ENCODE measurements at regions not wholly inside any gene's neighbourhood (a gene's known extent, or its start where the extent isn't known, plus 50 kb on each side); places are given as distances from the start of the nearest gene placed in this dataset.

DNA sequence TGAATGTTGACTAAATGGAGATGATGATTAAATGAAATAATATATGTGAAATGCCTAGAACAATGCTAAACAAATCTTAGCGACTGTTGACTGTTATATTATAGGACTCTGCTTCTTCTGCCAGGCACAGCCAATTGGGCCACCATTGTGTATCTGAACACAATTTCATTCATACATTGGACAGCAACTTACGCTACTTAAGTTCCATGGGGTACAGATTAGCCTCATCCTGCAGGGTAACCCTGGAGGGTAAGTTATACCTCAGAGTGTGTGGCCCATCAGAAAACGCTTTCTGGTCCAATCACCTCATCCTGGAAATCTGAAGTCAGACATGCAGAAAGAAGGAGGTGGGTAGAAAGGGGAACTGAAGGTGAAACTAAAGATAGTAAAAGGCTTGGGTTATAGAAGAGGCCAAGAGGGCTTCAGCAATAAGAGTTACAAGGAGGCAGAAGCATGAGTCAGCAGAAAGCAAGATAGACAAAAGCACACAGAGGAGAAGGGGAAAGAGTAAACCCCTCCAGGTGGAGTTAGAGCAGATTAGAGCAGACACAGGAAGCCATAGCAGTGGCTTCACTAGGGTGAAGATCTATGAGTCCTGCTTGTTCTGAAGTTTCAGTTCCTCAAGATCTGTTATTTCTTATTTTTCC, 119.3 kb upstream of the SLC24A5 start:
- H3K4me3 ChIP-seq = no peak overlapping the region
- no peaks in the 10 kb centered on the region for H3K9me3 ChIP-seq (replicated peaks in 1 of 3)
- no peaks in the 10 kb centered on the region for H3K27me3 ChIP-seq
- TF ChIP-seq POLR2A (IDR thresholded peaks at IDR 0.05) = no peak
- TF ChIP-seq, protein P1, sequence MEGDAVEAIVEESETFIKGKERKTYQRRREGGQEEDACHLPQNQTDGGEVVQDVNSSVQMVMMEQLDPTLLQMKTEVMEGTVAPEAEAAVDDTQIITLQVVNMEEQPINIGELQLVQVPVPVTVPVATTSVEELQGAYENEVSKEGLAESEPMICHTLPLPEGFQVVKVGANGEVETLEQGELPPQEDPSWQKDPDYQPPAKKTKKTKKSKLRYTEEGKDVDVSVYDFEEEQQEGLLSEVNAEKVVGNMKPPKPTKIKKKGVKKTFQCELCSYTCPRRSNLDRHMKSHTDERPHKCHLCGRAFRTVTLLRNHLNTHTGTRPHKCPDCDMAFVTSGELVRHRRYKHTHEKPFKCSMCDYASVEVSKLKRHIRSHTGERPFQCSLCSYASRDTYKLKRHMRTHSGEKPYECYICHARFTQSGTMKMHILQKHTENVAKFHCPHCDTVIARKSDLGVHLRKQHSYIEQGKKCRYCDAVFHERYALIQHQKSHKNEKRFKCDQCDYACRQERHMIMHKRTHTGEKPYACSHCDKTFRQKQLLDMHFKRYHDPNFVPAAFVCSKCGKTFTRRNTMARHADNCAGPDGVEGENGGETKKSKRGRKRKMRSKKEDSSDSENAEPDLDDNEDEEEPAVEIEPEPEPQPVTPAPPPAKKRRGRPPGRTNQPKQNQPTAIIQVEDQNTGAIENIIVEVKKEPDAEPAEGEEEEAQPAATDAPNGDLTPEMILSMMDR (IDR thresholded peaks at IDR 0.05) = no peak
- WGBS, 4 donors = 78 to 87% (median 83%) methylated on average over 3 of the region's 3 CpGs
- DNase-seq = no peak
- intact Hi-C loops (cut with DNase I) = no loop called here
- H3K36me3 ChIP-seq (replicated peaks in 1 of 2) = no peaks in the 10 kb centered on the region
- no peaks in the 10 kb centered on the region for H3K4me1 ChIP-seq (replicated peaks in 1 of 2)
- no peak overlapping the region for H3K27ac ChIP-seq

DNA sequence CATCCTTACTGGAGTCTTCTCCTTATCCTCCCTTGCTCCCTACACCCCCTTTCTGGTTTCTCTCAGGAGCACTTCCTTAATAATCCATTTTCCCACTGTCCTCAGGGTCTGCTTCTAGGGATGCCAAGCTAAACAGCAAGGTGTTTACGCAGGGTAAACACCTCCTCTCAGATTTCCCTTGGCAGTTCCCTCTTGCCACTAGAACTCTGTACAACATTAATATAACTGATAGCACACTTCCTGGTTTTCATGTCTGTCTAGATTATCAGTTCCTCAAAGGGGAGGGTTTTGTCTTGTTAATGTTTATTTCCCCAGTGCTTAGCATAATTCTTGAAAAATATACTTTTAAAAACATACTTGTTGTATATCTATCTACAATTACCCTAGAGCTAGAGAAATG, 118.0 kb upstream of the SLC24A5 start:
- 44 to 80% (median 75%) methylated on average over 1 of the region's 1 CpG for WGBS, 4 donors
- intact Hi-C loops (cut with DNase I) = no loop called here

DNA sequence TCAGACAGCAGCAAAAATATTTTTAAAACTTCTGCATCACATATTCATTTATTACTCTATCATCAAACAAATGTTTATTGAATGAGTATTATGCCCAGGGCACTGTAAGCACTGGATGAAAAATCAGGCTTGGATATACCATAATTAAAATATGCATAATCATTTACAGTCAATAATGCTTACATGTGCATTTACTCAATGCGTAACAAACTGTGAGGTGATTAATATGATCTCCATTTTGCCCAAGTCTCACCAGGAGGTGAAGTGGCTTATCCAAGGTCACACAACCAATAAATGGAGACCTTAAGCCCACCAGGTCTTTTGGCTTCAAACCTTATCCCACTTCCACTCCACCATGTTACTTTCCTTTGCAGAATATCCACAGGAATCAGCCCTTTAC, 117.3 kb upstream of the SLC24A5 start:
- Histone ChIP-seq H3K9me3 (replicated peaks in 1 of 3) (no peaks in the 10 kb centered on the region), H3K4me1 (replicated peaks in 1 of 2) (no peaks in the 10 kb centered on the region), H3K4me3 (no peak overlapping the region), H3K27ac (no peak overlapping the region), H3K36me3 (replicated peaks in 1 of 2) (no peaks in the 10 kb centered on the region), H3K27me3 (no peaks in the 10 kb centered on the region)
- no peak for DNase-seq
- 91 to 100% (median 96%) methylated on average over 1 of the region's 1 CpG for WGBS, 4 donors
- intact Hi-C loops (cut with DNase I) = no loop called here
- no peak for TF ChIP-seq POLR2A (IDR thresholded peaks at IDR 0.05)
- TF ChIP-seq, protein P1 (IDR thresholded peaks at IDR 0.05) = no peak

More for the DNA sequence above, 118.0 kb upstream of the SLC24A5 start:
- Histone ChIP-seq H3K4me1 (replicated peaks in 1 of 2) (no peaks in the 10 kb centered on the region), H3K27ac (no peak overlapping the region), H3K36me3 (replicated peaks in 1 of 2) (no peaks in the 10 kb centered on the region), H3K27me3 (no peaks in the 10 kb centered on the region), H3K4me3 (no peak overlapping the region), H3K9me3 (replicated peaks in 1 of 3) (no peaks in the 10 kb centered on the region)
- TF ChIP-seq, protein P1 (IDR thresholded peaks at IDR 0.05) = no peak
- no peak for TF ChIP-seq POLR2A (IDR thresholded peaks at IDR 0.05)
- no peak for DNase-seq

DNA sequence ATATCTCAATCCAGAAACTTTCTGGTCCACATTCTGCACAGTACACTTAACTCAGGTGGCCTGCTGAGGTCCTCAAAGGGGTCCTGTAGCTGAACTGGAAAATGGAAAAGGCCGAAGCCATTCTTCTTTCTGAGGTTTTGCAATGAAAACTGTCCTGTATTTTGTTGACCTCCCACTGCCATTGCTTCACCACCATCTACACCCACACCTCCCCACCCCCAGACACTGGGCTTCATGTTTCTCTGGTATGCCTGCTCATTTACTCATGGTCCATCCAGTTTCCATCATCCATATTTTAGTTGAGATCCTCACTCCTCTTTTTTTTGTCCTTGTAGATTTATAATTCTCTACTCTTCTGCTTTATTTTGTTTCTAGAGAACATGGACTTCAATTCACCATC, 115.7 kb upstream of the SLC24A5 start:
- Histone ChIP-seq H3K9me3 (replicated peaks in 1 of 3) (no peaks in the 10 kb centered on the region), H3K27me3 (no peaks in the 10 kb centered on the region), H3K36me3 (replicated peaks in 1 of 2) (no peaks in the 10 kb centered on the region), H3K27ac (no peak overlapping the region), H3K4me1 (replicated peaks in 1 of 2) (no peaks in the 10 kb centered on the region), H3K4me3 (no peak overlapping the region)
- DNase-seq = no peak
- TF ChIP-seq POLR2A (IDR thresholded peaks at IDR 0.05) = no peak
- TF ChIP-seq, protein P1 (IDR thresholded peaks at IDR 0.05) = no peak
- intact Hi-C loops (cut with DNase I) = no loop called here
- 83 to 95% (median 92%) methylated on average over 1 of the region's 1 CpG for WGBS, 4 donors
